ENCODE measurements at regions not wholly inside any gene's neighbourhood (a gene's known extent, or its start where the extent isn't known, plus 50 kb on each side); places are given as distances from the start of the nearest gene placed in this dataset.
"Not testable (repeated sequence)": the region's sequence is repeated elsewhere in the genome, so short reads cannot be mapped to it uniquely, and the experiment has no call there.

GRCh38 chr4:133266966-133267365, 117.9 kb downstream of the PCDH10 start:
- TF ChIP-seq CTCF, POLR2A (IDR thresholded peaks at IDR 0.05): not testable (repeated sequence)

All from adrenal gland (tissue), 5 donors.